HepG2 (cell line): ENCODE measurements at regions not wholly inside any gene's neighbourhood (a gene's known extent, or its start where the extent isn't known, plus 50 kb on each side); places are given as distances from the start of the nearest gene placed in this dataset.

Experiments used
- ATAC-seq: fragments of 200-7000 bp; cut with Tn5 transposase; 3 replicates; pipeline ENCODE4 v1.9.1; 2020; ENCODE audit warnings: mild to moderate bottlenecking, moderate library complexity
- BruUV-seq: library from RNA; stranded (reverse); fragments of 400-500 nt; replicated peaks from 2 replicates; lab custom pipeline; 2021; lab: Mats Ljungman, UMichigan
- CTCF ChIA-PET: fragments of 300-600 bp; formaldehyde crosslinking; extraction: SDS; loops from one replicate; lab custom pipeline; 2021; ENCODE audit warnings: low total read pairs, inconsistent platforms, low intra/inter-chr PET ratio; lab: Yijun Ruan, JAX
- POLR2A ChIA-PET: fragments of 350-600 bp; sonication (Branson Sonifier 250); formaldehyde crosslinking; loops from one replicate; lab custom pipeline; 2020; ENCODE audit warnings: antibody characterized with exemption, inconsistent platforms; lab: Yijun Ruan, JAX
- DNase-seq: peaks from one replicate; pipeline ENCODE4 v3.0.0-alpha.2; 2015; ENCODE audit warnings: low spot score
- FAIRE-seq: peaks from 3 replicates; lab custom pipeline; 2011; peaks lifted over from hg19 to GRCh38; lab: Jason Lieb, UNC
- H2AFZ ChIP-seq: one replicate; pipeline ENCODE4 v1.6.1; 2011; ENCODE audit warnings: low read length, inconsistent platforms
- H3K27ac ChIP-seq: fragments of 300-600 bp; 3 replicates; pipeline ENCODE4 v1.8.0; 2011; ENCODE audit warnings: mixed run types, mild to moderate bottlenecking, mixed read lengths, low read length, inconsistent platforms; ENCODE audit not compliant: insufficient read depth; ENCODE audit errors: extremely low read length
- H3K27me3 ChIP-seq, 2 experiments: fragments of 200-600 bp in 1 of 2; 2 replicates in 1 of 2; 3 replicates in 1 of 2; pipeline versions ENCODE4 v1.6.0 to v1.8.0; 2011; ENCODE audit warnings: low read length in 2 of 2, mild to moderate bottlenecking in 2 of 2, moderate library complexity in 2 of 2, inconsistent platforms in 1 of 2; ENCODE audit not compliant: insufficient read depth in 2 of 2, control insufficient read depth in 1 of 2
- H3K36me3 ChIP-seq, 2 experiments: fragments of 200-600 bp in 1 of 2; replicated peaks in 1 of 2; 2 replicates in 1 of 2; 3 replicates in 1 of 2; pipeline versions ENCODE4 v1.5.1 to v1.8.0; 2011; ENCODE audit warnings: low read length in 2 of 2, inconsistent platforms in 1 of 2; ENCODE audit not compliant: insufficient read depth in 2 of 2, control insufficient read depth in 1 of 2
- H3K4me1 ChIP-seq: 2 replicates; pipeline ENCODE4 v1.5.1; 2012; ENCODE audit warnings: low read length, inconsistent platforms; ENCODE audit not compliant: insufficient read depth
- H3K4me2 ChIP-seq: 2 replicates; pipeline ENCODE4 v1.6.0; 2011; ENCODE audit warnings: low read depth, low read length, inconsistent platforms
- H3K4me3 ChIP-seq, 3 experiments: fragments of 200-600 bp in 1 of 3; sonication (generic), shearing (Covaris generic) in 1 of 3; replicated peaks in 1 of 3; 2 replicates each; pipeline ENCODE4 v1.5.1; 2011 to 2016; ENCODE audit warnings: low read length in 3 of 3, inconsistent platforms in 2 of 3, low read depth in 2 of 3, mild to moderate bottlenecking in 2 of 3, control low read depth in 1 of 3, mixed read lengths in 1 of 3; ENCODE audit not compliant: insufficient read depth in 1 of 3
- H3K79me2 ChIP-seq: one replicate; pipeline ENCODE4 v1.6.1; 2011; ENCODE audit warnings: low read length, inconsistent platforms; ENCODE audit not compliant: insufficient read depth
- H3K9ac ChIP-seq: 2 replicates; pipeline ENCODE4 v1.6.0; 2011; ENCODE audit warnings: mild to moderate bottlenecking, low read depth, low read length, inconsistent platforms; ENCODE audit not compliant: insufficient read depth
- H3K9me3 ChIP-seq: 2 replicates; pipeline ENCODE4 v1.5.1; 2012; ENCODE audit warnings: mild to moderate bottlenecking, low read length
- H4K20me1 ChIP-seq: 2 replicates; pipeline ENCODE4 v1.6.0; 2011; ENCODE audit warnings: inconsistent platforms, mild to moderate bottlenecking, low read length, moderate library complexity; ENCODE audit not compliant: insufficient read depth
- GABPA ChIP-seq, 2 experiments: IDR thresholded peaks; 2 replicates each; pipeline ENCODE4 v1.6.1; 2011 to 2016; ENCODE audit warnings: low read depth in 2 of 2, low read length in 1 of 2, missing biosample characterization in 1 of 2, missing genetic modification characterization in 1 of 2
- LBX2 ChIP-seq: sonication (generic); formaldehyde crosslinking; IDR thresholded peaks from 2 replicates; pipeline ENCODE4 v1.5.0; 2020; ENCODE audit warnings: missing genetic modification reagents, mild to moderate bottlenecking, borderline replicate concordance
- MED13 ChIP-seq: sonication (generic); formaldehyde crosslinking; IDR thresholded peaks from 2 replicates; pipeline ENCODE4 v1.5.0; 2020; ENCODE audit warnings: missing genetic modification reagents
- RBM22 ChIP-seq: fragments of 200-400 bp; formaldehyde crosslinking; optimal IDR thresholded peaks from 2 replicates; pipeline ENCODE3; 2017; ENCODE audit warnings: mild to moderate bottlenecking, low read length, moderate library complexity
- RXRB ChIP-seq: IDR thresholded peaks from 2 replicates; pipeline ENCODE4 v1.6.1; 2016; ENCODE audit warnings: borderline replicate concordance, missing genetic modification reagents, missing compliant biosample characterization
- TAF15 ChIP-seq: fragments of 200-400 bp; formaldehyde crosslinking; IDR thresholded peaks from one replicate; pipeline ENCODE4 v1.6.1; 2018; ENCODE audit warnings: mild to moderate bottlenecking, low read depth, low read length; ENCODE audit not compliant: poor library complexity, severe bottlenecking
- TEAD2 ChIP-seq: sonication (generic); formaldehyde crosslinking; IDR thresholded peaks from 2 replicates; pipeline ENCODE4 v1.9.0; 2021; ENCODE audit warnings: missing genetic modification reagents
- XRCC5 ChIP-seq: fragments of 200-400 bp; formaldehyde crosslinking; optimal IDR thresholded peaks from 2 replicates; pipeline ENCODE3; 2017; ENCODE audit warnings: mild to moderate bottlenecking, low read length
- ZNF232 ChIP-seq: sonication (generic); formaldehyde crosslinking; IDR thresholded peaks from 2 replicates; pipeline ENCODE4 v1.4.0; 2020; ENCODE audit warnings: missing genetic modification reagents, borderline replicate concordance
- ZNF414 ChIP-seq: sonication (generic); formaldehyde crosslinking; IDR thresholded peaks from 2 replicates; pipeline ENCODE4 v1.5.0; 2020; ENCODE audit warnings: missing genetic modification reagents
- ZNF530 ChIP-seq: sonication (generic); formaldehyde crosslinking; IDR thresholded peaks from 2 replicates; pipeline ENCODE4 v1.5.0; 2020; ENCODE audit warnings: low read depth, mild to moderate bottlenecking, missing genetic modification reagents
- ZNF614 ChIP-seq: IDR thresholded peaks from 2 replicates; pipeline ENCODE4 v1.6.1; 2018; ENCODE audit warnings: missing biosample characterization, missing genetic modification reagents, inconsistent platforms, borderline replicate concordance
- ZNF619 ChIP-seq: sonication (generic); formaldehyde crosslinking; IDR thresholded peaks from 2 replicates; pipeline ENCODE4 v1.4.0; 2020; ENCODE audit warnings: mild to moderate bottlenecking, missing genetic modification reagents
- ZNF788 ChIP-seq: sonication (generic); formaldehyde crosslinking; IDR thresholded peaks from 2 replicates; pipeline ENCODE4 v1.5.0; 2020; ENCODE audit warnings: mild to moderate bottlenecking, missing genetic modification reagents, borderline replicate concordance
- WGBS: methylation state at CpG from one replicate; pipeline ENCODE4 v1.1.6; 2017; ENCODE audit warnings: low lambda C conversion rate; 5-methylcytosine and 5-hydroxymethylcytosine counted together
- in situ Hi-C: cut with HindIII; loops from 2 replicates; pipeline ENCODE4 v1.10.0; 2017; ENCODE audit warnings: low pct_unique_long_range_greater_than_20kb; ENCODE audit not compliant: extremely low pct_ligation_motif_present
- intact Hi-C: fragments of 100-400 bp; cut with micrococcal nuclease; formaldehyde crosslinking; loops from one replicate; pipeline ENCODE4 v1.10.0; 2022; ENCODE audit not compliant: unreplicated experiment

GRCh38 chr6:3991941-3992340 lies 87.0 kb downstream of the FAM217A start:
- WGBS: 80% methylated on average over 4 of the region's 4 CpGs
- H3K4me2 ChIP-seq: no peak overlapping the region
- H3K36me3 ChIP-seq: no peaks in the 10 kb centered on the region
- H3K27me3 ChIP-seq: no peaks in the 10 kb centered on the region
- intact Hi-C loops: loop anchor here (1.0 to 2.0 kb wide), 2 partner anchors 167 to 250 kb away; no protein-coding TSS in a partner anchor
- CTCF ChIA-PET: interaction anchor here (2.1 to 3.4 kb wide), 2 partner anchors 244 to 249 kb away, joined by 17 to 45 read pairs; no protein-coding TSS in a partner anchor
- no peak for DNase-seq
- no peaks in the 10 kb centered on the region for H4K20me1 ChIP-seq
- no peaks in the 10 kb centered on the region for H3K79me2 ChIP-seq
- BruUV-seq: no TSS peak
- H3K9me3 ChIP-seq: no peaks in the 10 kb centered on the region
- no peak overlapping the region for H3K27ac ChIP-seq
- no peak overlapping the region for H3K9ac ChIP-seq
- TF ChIP-seq ZNF232 (CRISPR knock-in tag): no peak
- no peak for TF ChIP-seq ZNF619 (CRISPR knock-in tag)
- TF ChIP-seq MED13: no peak
- no peak for TF ChIP-seq ZNF614
- TF ChIP-seq RXRB (CRISPR knock-in tag): no peak
- no peak for TF ChIP-seq LBX2 (CRISPR knock-in tag)
- TF ChIP-seq RBM22: no peak
- TF ChIP-seq GABPA (IDR thresholded peaks at IDR 0.05; ENCODE audit: low read depth, low read length): no peak
- no peak for TF ChIP-seq GABPA (CRISPR knock-in tag; IDR thresholded peaks at IDR 0.05; ENCODE audit: low read depth)
- TF ChIP-seq, all 625 proteins: peak for 0
- POLR2A ChIA-PET: interaction anchor here (1.1 kb wide), 1 partner anchor 248 kb away, joined by 3 read pairs; no protein-coding TSS in a partner anchor
- in situ Hi-C loops: loop anchor here (5.0 to 25.0 kb wide), 2 partner anchors 250 to 705 kb away; no protein-coding TSS in a partner anchor
- Histone ChIP-seq H2AFZ (no peak overlapping the region), H3K4me3 (no peak overlapping the region), H3K4me1 (peaks cover 14% of the 10 kb centered on the region)
- FAIRE-seq: no peak
- no peak for ATAC-seq

GRCh38 chr6:3996349-3996748 lies 82.6 kb downstream of the FAM217A start:
- no peaks in the 10 kb centered on the region for H3K9me3 ChIP-seq
- H3K27me3 ChIP-seq: no peaks in the 10 kb centered on the region
- intact Hi-C loops: no loop called here
- no peak overlapping the region for H3K4me2 ChIP-seq
- H3K4me1 ChIP-seq: no peaks in the 10 kb centered on the region
- H3K36me3 ChIP-seq: no peaks in the 10 kb centered on the region; a peak in 1 of 5 replicates
- DNase-seq (no peak), FAIRE-seq (no peak), ATAC-seq (no peak)
- TF ChIP-seq ZNF788 (CRISPR knock-in tag) (no peak), ZNF530 (CRISPR knock-in tag) (no peak), TEAD2 (CRISPR knock-in tag) (no peak), ZNF414 (CRISPR knock-in tag) (no peak), XRCC5 (no peak), TAF15 (no peak)
- no TSS peak for BruUV-seq
- in situ Hi-C loops: loop anchor here (25.0 kb wide), 1 partner anchor 709 kb away; no protein-coding TSS in a partner anchor
- H3K27ac ChIP-seq: no peak overlapping the region
- no peak overlapping the region for H2AFZ ChIP-seq
- no peak overlapping the region for H3K9ac ChIP-seq
- WGBS: 98% methylated on average over 4 of the region's 4 CpGs
- no peaks in the 10 kb centered on the region for H3K79me2 ChIP-seq
- POLR2A ChIA-PET: no interaction called here
- no peaks in the 10 kb centered on the region for H4K20me1 ChIP-seq
- CTCF ChIA-PET: no interaction called here
- no peak overlapping the region for H3K4me3 ChIP-seq
